Activated B cell treated with CpG ODN at 0.5 μM for 24 hours (primary cell): ENCODE measurements at regions not wholly inside any gene's neighbourhood (a gene's known extent, or its start where the extent isn't known, plus 50 kb on each side); places are given as distances from the start of the nearest gene placed in this dataset.

Experiments used
- ATAC-seq: fragments of 200-7000 bp; cut with Tn5 transposase; one replicate; pipeline ENCODE4 v1.10.0; 2021; ENCODE audit warnings: low read depth, mild to moderate bottlenecking, moderate library complexity
- CTCF ChIA-PET: fragments of 350-600 bp; sonication (Branson Sonifier 250); formaldehyde crosslinking; loops from one replicate; lab custom pipeline; 2021; ENCODE audit warnings: antibody characterized with exemption; lab: Charles Lee
- POLR2A ChIA-PET: fragments of 350-600 bp; sonication (Branson Sonifier 250); formaldehyde crosslinking; loops from one replicate; lab custom pipeline; 2021; ENCODE audit warnings: antibody characterized with exemption; lab: Charles Lee
- DNase-seq: peaks from one replicate; pipeline ENCODE4 v3.0.0; 2022
- H3K27ac Mint-ChIP-seq: one replicate; pipeline ENCODE4 v1.8.0; 2020; ENCODE audit warnings: mixed read lengths
- H3K27me3 Mint-ChIP-seq: one replicate; pipeline ENCODE4 v1.8.0; 2021; ENCODE audit warnings: mixed read lengths
- H3K36me3 Mint-ChIP-seq: one replicate; pipeline ENCODE4 v1.8.0; 2021; ENCODE audit warnings: low read depth, mixed read lengths
- H3K4me1 Mint-ChIP-seq: one replicate; pipeline ENCODE4 v1.8.0; 2021; ENCODE audit warnings: mixed read lengths
- H3K4me3 Mint-ChIP-seq: one replicate; pipeline ENCODE4 v1.8.0; 2020; ENCODE audit warnings: mild to moderate bottlenecking, mixed read lengths
- H3K9me3 Mint-ChIP-seq: one replicate; pipeline ENCODE4 v1.8.0; 2020; ENCODE audit warnings: mixed read lengths
- intact Hi-C: fragments of 100-400 bp; cut with micrococcal nuclease; formaldehyde crosslinking; loops from one replicate; pipeline ENCODE4 v1.15.1; 2024
- TF ChIP-seq, protein P1 (sequence below): fragments of 200-600 bp; IDR thresholded peaks from one replicate; pipeline ENCODE4 v1.8.0; 2022; ENCODE audit warnings: antibody characterized with exemption, mild to moderate bottlenecking

GRCh38 chr20:22909436-22909835, 125.7 kb upstream of the SSTR4 start:
- no peaks in the 10 kb centered on the region for H3K4me1 Mint-ChIP-seq
- ATAC-seq (no peak), DNase-seq (no peak)
- no peak overlapping the region for H3K27ac Mint-ChIP-seq
- CTCF ChIA-PET = no interaction called here
- H3K4me3 Mint-ChIP-seq = no peak overlapping the region
- POLR2A ChIA-PET = no interaction called here
- peaks cover 5% of the 10 kb centered on the region for H3K9me3 Mint-ChIP-seq
- TF ChIP-seq, protein P1, sequence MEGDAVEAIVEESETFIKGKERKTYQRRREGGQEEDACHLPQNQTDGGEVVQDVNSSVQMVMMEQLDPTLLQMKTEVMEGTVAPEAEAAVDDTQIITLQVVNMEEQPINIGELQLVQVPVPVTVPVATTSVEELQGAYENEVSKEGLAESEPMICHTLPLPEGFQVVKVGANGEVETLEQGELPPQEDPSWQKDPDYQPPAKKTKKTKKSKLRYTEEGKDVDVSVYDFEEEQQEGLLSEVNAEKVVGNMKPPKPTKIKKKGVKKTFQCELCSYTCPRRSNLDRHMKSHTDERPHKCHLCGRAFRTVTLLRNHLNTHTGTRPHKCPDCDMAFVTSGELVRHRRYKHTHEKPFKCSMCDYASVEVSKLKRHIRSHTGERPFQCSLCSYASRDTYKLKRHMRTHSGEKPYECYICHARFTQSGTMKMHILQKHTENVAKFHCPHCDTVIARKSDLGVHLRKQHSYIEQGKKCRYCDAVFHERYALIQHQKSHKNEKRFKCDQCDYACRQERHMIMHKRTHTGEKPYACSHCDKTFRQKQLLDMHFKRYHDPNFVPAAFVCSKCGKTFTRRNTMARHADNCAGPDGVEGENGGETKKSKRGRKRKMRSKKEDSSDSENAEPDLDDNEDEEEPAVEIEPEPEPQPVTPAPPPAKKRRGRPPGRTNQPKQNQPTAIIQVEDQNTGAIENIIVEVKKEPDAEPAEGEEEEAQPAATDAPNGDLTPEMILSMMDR = no peak
- no peaks in the 10 kb centered on the region for H3K36me3 Mint-ChIP-seq
- intact Hi-C loops = no loop called here
- H3K27me3 Mint-ChIP-seq = no peaks in the 10 kb centered on the region

GRCh38 chr20:22910287-22910852, 124.7 kb upstream of the SSTR4 start:
- POLR2A ChIA-PET = no interaction called here
- CTCF ChIA-PET = no interaction called here
- no peaks in the 10 kb centered on the region for H3K4me1 Mint-ChIP-seq
- no peaks in the 10 kb centered on the region for H3K27me3 Mint-ChIP-seq
- H3K36me3 Mint-ChIP-seq = no peaks in the 10 kb centered on the region
- DNase-seq (no peak), ATAC-seq (no peak)
- peaks cover 5% of the 10 kb centered on the region for H3K9me3 Mint-ChIP-seq
- H3K27ac Mint-ChIP-seq = no peak overlapping the region
- TF ChIP-seq, protein P1 = no peak
- intact Hi-C loops = no loop called here
- H3K4me3 Mint-ChIP-seq = no peak overlapping the region

GRCh38 chr20:22914291-22914690, 120.8 kb upstream of the SSTR4 start:
- no peak for ATAC-seq
- POLR2A ChIA-PET = no interaction called here
- DNase-seq = no peak
- no peak overlapping the region for H3K4me3 Mint-ChIP-seq
- no peaks in the 10 kb centered on the region for H3K36me3 Mint-ChIP-seq
- intact Hi-C loops = no loop called here
- peaks cover 5% of the 10 kb centered on the region for H3K9me3 Mint-ChIP-seq
- H3K27me3 Mint-ChIP-seq = no peaks in the 10 kb centered on the region
- H3K4me1 Mint-ChIP-seq = no peaks in the 10 kb centered on the region
- H3K27ac Mint-ChIP-seq = no peak overlapping the region
- CTCF ChIA-PET = no interaction called here
- TF ChIP-seq, protein P1 = no peak

GRCh38 chr20:22915512-22915911, 119.6 kb upstream of the SSTR4 start:
- Mint-ChIP-seq H3K4me1 (no peaks in the 10 kb centered on the region), H3K4me3 (no peak overlapping the region), H3K27ac (no peak overlapping the region), H3K36me3 (no peaks in the 10 kb centered on the region), H3K9me3 (peaks cover 5% of the 10 kb centered on the region), H3K27me3 (no peaks in the 10 kb centered on the region)
- intact Hi-C loops = no loop called here
- ChIA-PET POLR2A (no interaction called here), CTCF (no interaction called here)
- TF ChIP-seq, protein P1 = no peak
- ATAC-seq = no peak
- DNase-seq = no peak

DNA sequence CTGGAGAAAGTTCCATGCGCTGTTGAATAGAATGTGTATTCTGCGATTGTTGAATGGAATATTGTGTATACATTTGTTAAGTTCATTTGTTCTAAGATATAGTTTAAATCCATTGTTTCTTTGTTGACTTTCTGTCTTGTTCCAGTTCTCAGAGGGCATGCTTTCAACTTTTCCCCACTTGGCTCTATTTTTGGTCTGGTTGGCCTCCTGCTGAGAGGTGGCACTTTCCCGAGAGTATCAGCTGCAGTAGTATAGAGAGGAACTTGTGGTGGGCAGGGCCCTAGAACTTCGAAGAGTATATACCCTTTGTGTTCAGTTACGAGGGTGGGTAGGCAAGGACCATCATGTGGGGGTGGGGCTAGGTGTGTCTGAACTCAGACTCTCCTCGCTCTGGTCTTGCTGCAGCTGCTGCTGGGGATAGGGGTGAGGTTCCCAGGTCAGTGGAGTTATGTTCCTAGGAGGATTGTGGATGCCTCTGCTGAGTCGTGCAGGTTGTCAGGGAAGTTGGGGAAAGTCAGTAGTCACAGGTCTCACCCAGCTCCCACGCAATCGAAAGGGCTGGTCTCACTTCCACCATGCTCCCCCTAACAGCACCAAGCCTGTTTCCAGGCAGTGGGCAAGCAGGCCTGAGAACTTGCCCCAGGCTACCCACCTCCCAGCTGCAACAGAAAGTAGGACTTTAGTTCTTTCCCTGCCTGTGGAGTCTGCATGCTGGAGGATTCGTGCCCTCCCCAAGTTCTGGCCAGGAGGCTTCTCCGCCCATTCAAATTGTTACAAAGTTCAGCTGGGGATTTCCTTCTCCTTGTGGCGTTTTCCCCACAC, 118.9 kb upstream of the SSTR4 start:
- Mint-ChIP-seq H3K4me1 (no peaks in the 10 kb centered on the region), H3K36me3 (no peaks in the 10 kb centered on the region), H3K9me3 (peaks cover 5% of the 10 kb centered on the region), H3K4me3 (no peak overlapping the region), H3K27me3 (no peaks in the 10 kb centered on the region), H3K27ac (no peak overlapping the region)
- POLR2A ChIA-PET = no interaction called here
- intact Hi-C loops = no loop called here
- TF ChIP-seq, protein P1 = no peak
- DNase-seq (no peak), ATAC-seq (no peak)
- CTCF ChIA-PET = no interaction called here
